Fibroblast of skin of abdomen (primary cell): ENCODE measurements at regions not wholly inside any gene's neighbourhood (a gene's known extent, or its start where the extent isn't known, plus 50 kb on each side); places are given as distances from the start of the nearest gene placed in this dataset.
"Not testable (repeated sequence)": the region's sequence is repeated elsewhere in the genome, so short reads cannot be mapped to it uniquely, and the experiment has no call there.

ENCODE experiments used
- DNase-seq: peaks from one replicate; pipeline ENCODE4 v3.0.0-alpha.2; 2013

DNA sequence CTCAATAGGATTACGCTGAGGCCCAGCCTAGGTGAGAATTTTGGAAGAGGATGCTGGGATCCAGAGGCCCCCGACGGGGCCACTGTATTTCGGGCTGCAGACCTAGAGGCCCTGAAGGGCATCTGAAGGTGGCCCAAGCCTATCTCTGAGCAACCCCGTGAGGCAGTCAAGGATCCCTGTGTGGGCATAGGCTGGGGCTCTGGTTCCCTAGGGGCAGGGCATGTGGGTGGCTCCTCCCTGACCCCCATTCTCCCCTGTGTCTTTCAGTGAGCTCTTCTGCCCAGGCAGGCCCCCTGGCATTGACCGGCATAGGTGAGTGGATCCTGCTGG is 216.0 kb downstream of the SNRPN start:
- DNase-seq = no peak

DNA sequence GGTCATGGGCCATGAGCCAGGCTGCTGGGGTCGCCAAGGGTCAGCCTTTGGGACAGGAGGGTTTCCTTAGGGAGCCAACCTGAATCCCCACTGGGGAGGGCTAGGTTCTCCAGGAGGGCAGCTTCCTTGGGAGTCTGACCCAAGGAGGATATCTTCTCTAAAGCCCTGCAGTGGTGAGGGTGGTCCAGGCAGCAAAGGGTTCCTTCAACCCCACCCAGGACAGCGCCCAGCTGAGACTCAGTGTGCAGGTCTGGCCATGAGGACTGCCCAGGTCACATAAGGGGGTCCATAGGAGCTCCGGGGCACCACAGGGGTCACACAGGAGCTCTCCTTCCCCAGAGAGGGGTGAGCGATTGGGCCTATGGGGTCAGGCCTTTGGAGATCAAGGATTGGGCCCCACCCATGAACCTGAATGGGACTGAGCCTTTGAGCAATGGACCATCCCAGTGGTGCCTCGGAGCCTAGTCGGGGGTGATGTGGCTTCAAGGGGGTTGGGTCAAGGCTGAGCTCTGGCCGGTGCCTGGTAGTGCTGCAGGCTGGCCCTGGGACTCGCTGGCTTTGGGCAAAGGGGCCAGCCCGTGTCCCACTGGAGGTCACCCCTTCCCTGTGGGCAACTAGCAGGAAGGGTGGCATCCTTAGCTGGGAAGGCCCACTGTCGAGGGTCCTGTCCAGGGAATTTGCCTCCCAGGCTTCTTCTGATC is 216.5 kb downstream of the SNRPN start:
- no peak for DNase-seq

DNA sequence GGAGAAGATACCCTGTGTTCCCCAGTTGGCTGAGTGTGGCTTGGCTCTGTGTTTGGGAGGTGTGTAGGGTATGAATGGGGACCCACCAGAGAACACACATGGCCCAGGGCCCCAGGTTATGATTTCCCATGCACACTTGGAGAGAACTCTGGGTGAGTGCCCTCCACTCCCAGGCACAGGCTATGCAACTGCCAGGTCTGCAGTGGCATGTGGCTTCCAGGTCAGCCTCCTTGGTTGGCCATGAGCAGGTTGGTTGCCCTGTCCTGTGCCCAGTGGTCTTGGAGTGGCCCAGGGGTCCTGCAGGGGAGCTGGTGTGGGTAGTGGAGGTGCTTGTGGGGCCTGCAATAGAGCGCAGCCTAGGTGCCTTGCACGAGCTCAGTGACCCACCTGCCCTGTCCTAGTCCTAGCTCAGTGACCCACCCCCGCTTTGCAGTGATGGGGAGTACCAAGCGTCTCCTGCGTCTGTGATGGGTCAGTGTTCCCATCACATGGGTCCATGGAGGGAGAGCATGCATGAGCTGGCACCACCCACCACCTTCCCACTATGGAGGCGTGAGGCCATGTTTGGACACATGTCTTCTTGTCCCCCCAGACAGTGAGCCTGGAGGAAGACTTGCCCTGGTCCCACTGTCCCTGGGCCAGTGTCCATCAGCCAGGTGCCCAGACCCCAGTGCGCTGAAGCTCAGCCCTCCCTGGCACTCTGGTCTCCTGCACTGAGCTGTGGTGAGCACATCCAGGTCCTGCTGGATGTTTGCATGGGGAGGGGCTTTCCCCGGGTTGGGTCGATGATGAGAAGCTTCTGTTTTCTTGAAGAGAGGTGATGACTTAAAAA is 217.3 kb downstream of the SNRPN start:
- no peak for DNase-seq

DNA sequence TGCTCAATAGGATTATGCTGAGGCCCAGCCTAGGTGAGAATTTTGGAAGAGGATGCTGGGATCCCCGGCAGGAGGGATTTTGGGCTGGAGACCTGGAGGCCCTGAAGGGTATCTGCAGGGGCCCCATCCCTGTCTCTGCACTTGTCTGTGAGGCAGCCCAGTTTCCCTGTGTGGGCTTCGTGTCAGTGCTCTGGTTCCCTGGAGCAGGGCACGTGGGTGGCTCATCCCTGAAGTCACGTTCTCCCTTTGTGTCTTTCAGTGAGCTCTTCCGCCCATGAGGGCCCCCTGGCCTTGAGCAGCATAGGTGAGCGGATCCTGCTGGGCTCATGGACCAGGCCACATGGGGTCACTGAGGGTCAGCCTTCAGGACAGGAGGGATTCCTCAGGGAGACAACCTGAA is 217.9 kb downstream of the SNRPN start:
- no peak for DNase-seq

DNA sequence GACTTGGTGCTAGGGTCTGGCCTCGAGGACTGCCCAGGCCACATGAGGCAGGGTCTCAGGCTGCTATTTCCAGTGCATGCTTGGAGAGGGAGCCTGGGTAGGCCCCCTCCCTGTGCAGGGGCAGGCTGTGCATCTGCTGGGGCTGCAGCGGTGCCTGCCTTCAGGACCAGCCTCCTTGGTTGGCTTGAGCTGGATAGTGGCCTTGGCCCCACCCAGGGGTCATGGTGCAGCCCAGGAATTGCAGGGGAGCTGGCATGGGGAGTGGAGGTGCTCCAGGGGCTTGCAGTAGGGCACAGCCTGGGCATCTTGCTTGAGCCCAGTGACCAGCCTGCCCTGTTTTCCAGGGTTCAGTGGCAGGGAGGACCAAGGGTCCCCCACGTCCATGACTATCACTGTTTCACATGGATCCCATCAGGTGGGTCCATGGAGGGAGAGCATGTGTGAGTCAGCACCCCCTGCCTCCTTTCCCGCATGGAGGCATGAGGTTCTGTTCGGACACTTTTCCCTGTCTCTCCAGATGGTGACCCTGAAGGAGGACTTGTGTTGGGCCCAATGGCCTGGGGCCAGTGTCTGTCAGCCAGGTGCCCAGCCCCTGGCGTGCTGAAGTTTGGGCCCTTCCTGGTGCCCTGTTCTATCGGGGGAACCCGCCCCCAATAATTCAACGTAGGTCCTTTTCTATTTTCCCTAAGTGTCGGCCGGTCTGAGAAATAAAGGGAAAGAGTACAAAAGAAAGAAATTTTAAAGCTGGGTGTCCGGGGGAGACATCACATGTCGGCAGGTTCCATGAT is 218.6 kb downstream of the SNRPN start:
- DNase-seq = no peak

DNA sequence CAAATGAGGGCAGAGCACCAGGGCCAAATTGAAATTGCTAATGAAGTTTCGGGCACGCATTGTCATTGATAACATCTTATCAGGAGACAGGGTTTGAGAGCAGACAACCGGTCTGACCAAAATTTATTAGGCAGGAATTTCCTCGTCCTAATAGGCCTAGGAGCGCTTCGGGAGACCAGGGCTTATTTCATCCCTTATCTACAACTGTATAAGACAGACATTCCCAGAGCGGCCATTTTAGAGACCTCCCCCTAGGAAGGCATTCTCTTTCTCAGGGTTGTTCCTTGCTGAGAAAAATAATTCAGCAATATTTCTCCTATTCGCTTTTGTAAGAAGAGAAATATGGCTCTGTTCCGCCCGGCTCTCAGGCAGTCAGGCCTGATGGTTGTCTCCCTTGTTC is 219.4 kb downstream of the SNRPN start:
- not testable (repeated sequence) for DNase-seq

DNA sequence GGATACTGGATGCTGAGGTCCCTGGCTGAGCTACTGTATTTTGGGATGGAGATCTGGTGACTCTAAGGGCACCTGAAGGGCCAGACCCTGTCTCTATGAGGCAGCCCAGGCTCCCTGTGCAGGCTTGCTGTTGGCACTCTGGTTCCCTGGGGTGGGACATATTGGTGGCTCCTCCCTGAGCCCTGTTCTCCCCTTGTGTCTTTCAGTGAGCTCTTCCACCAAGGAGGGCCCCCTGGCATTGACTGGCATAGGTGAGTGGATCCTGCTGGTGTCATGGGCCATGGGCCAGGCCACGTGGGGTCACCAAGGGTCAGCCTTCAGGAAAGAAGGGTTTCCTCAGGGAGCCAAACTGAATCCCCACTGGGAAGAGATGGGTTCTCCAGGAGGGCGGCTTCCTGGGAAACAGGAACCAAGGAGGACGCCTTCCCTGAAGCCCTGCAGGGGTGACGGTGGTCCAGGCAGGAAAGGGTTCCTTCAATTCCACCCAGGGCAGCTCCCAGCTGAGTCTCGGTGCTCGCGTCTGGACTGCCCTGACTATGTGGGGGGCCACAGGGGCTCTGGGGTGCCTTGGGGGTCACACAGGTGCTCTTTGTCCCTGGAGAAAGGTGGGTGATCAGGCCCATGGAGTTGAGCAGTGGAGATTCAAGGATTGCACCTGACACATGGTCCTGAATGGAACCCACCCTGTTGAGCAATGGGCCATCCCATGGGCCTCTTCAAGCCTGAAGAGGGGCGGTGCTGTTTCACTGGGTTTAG is 220.4 kb downstream of the SNRPN start:
- no peak for DNase-seq

DNA sequence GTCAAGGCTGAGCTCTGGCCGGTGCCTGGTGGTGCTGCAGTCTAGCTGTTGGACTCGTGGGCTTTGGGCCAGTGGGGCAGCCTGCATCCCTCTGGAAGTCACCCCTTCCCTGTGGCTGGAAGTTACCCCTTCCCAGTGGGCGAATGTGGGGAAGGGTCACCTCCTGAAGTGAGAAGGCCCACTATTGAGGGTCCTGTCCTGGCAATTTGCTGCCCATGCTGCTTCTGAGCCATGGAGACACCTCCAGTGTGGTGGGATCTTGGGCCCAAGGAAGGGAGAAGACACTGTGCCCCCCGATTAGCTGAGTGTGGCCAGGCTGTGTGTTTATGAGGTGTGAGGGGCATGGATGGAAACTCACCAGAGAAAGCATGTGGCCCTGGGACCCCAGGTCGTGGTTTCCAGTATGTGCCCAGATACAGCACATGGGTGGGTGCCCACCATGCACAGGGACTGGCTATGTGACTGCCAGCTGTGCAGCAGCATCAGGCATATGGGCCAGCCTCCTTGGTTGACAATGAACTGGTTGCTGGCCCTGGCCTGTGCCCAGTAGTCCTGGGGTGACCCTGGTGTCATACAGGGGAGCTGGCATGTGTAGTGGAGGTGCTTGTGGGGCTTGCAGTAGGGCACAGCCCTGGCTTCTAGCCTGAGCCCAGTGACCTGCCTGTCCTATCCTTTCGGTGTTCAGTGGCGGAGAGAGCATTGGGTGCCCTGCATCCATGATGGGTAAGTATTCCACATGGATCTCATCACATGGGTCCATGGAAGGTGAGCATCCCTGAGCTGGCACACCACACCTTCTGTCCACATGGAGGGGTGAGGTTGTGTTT is 221.2 kb downstream of the SNRPN start:
- no peak for DNase-seq

DNA sequence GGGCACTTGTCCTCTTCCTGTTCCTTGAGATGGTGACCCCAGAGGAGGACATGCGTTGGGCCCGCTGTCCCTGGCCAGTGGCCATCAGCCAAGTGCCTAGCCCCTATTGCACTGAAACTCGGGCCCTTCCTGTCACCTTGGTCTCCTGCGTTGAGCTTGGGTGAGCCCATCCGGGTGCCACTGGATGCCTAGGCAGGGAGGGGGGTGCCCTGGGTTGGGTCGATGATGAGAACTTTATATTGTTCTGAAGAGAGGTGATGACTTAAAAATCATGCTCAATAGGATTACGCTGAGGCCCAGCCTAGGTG is 221.8 kb downstream of the SNRPN start:
- DNase-seq = no peak

DNA sequence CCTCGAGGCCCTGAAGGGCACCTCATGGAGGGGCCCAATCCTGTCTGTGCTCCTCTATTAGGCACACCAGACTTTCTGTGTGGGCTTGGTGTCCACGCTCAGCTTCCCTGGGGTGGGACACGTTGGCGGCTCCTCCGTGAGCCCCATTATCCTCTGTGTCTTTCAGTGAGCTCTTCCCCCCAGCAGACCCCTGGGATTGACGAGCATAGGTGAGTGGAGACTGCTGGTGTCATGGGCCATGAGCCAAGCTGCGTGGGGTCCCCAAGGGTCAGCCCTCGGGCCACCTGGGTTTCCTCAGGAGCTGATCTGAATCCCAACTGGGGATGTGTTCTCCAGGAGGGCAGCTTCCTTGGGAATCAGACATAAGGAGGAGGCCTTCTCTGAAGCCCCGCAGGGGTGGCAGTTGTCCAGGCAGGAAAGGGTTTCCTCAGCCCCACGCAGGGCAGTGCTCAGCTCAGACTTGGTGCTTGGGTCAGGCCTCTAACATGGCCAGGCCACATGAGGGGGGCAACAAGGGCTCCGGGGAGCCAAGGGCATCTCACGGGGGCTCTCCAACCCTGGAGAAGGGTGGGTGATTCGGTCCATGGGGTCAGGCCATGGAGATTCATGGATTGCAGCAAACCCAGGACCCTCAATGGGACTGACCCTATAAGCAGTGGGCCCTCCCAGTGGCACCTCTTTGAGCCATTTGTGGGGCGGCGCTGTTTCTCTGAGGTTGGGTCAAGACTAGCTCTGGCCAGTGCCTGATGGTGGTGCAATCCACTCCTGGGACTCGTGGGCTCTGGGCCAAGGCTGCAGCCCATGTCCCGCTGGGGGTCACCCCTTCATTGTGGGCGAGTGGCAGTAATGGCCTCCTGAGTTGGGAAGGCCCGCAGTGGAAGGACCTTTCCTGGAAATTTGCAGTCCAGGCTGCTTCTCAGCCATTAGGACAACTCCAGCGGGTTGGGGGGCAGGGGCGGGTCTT is 222.5 kb downstream of the SNRPN start:
- DNase-seq = no peak

DNA sequence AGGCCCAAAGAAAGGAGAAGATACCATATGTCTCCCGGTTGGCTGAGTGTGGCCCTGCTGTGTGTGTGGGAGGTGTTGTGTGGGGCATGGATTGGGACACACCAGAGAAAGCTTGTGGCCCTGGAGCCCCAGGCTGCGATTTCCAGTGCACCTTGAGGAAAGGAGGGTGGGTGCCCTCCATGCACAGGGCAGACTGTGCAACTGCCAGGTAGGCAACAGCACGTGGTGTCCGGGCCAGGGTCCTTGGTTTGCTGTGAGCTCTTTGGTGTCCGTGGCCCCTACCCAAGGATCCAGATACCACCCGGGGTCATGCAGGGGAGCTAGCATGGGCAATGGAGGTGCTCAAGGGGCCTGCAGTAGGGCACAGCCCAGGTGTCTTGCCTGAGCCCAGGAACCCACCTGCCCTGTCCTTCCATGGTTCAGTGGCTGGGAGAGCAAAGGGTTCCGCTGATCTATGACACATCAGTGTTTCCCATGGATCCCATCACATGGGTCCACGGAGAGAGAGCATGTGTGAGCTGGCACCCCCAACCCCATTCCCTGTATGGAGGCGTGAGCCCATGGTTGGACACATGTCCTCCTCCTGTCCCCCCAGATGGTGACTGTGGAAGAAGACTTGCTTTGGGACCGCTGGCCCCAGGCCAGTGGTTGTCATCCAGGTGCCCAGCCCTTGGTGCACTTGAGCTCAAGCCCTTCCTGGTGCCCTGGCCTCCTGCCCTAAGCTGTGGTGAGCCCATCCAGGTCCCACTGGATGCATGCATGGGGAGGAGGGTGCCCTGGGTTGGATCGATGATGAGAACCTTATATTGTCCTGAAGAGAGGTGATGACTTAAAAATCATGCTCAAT is 223.4 kb downstream of the SNRPN start:
- DNase-seq = no peak

DNA sequence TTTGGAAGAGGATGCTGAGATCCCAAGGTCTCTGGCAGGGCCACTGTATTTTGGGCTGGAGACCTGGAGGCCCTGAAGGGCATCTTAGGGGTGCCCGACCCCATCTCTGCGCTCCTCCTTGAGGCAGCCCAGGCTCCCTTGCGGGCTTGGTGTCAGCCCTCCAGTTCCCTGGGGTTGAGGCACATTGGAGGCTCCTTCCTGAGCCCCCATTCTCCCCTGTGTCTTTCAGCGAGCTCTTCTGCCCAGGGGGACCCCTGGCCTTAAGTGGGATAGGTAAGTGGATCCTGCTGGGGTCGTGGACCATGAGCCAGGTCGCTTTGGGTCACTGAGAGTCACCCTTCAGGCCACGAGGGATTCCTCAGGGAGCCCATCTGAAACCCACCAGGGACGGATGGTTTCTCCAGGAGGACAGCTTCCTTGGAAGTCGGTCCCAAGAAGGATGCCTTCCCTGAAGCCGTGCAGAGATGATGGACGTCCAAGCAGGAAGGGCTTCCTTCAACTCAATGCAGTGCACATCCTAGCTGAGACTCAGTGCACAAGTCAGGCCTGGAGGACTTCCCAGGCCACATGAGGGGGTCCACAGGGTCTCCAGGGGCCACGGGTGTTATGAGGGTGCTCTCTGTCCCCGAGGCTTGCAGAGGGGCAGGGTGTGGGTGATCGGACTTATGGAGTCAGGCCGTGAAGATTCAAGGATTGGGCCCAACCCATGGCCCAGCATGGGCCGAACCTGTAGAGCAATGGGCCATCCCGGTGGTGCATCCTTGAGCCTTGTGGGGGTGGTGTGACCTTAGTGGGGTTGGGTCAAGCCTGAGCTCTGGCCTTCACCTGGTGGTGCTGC is 224.3 kb downstream of the SNRPN start:
- no peak for DNase-seq

DNA sequence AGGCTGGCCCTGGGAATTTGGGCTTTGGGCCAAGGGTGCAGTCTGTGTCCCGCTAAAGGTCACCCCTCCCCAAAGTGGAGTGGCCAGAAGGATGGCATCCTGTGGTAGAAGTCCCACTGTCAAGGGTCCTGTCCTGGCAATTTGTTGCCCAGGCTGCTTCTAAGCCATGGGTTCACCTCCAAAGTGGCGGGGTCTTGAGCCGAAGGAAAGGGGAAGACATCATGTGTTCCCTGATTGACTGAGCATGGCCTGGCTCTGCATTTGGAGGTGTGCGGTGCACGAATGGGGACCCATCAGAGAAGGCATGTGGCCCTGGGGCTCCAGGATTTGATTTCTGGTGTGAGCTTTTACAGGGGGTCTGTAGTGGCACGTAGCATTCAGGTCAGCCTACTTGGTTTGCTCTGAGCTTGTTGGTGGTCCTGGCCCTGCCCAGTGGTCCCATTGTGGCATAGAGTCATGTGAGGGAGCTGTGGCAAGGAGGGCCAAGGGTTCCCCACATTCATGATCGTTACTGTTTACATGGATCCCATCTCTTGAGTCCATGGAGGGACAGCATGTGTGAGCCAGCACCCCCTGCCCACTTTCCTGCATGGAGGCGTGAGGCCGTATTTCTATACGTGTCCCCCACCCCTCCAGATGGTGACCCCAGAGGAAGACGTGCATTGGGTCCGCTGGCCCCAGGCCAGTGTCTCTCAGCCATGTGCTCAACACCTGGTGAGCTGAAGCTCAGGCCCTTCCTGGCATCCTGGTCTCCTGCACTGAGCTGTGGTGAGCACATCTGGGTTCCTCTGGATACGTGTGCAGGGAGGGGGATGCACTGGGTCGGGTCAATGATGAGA is 225.1 kb downstream of the SNRPN start:
- no peak for DNase-seq

DNA sequence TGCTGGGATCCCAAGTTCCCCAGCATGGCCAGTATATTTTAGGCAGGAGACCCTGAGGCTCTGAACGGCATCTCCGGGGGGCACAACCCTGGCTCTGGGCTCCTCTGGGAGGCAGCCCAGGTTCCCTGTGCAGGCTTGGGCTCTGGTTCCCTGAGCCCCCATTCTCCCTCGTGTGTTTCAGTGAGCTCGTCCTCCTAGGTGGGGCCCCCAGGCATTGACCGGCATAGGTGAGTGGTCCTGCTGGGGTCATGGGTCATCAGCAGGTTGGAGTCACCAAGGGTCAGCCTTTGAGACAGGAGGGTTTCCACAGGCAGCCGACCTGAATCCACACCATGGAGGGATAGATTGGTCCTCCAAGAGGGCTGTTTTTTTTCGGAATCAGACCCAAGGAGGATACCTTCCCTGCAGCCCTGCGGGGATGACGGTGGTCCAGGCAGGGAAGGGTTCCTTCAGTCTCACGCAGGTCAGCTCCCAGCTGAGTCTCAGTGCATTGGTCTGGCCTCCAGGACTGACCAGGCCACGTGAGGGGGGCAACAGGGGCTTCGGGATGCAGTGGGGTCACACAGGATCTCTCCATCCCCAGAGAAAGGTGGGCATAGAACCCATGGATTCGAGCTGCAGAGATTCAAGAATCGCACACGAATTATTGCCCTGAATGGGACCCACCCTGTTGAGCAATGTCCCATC is 226.0 kb downstream of the SNRPN start:
- no peak for DNase-seq

DNA sequence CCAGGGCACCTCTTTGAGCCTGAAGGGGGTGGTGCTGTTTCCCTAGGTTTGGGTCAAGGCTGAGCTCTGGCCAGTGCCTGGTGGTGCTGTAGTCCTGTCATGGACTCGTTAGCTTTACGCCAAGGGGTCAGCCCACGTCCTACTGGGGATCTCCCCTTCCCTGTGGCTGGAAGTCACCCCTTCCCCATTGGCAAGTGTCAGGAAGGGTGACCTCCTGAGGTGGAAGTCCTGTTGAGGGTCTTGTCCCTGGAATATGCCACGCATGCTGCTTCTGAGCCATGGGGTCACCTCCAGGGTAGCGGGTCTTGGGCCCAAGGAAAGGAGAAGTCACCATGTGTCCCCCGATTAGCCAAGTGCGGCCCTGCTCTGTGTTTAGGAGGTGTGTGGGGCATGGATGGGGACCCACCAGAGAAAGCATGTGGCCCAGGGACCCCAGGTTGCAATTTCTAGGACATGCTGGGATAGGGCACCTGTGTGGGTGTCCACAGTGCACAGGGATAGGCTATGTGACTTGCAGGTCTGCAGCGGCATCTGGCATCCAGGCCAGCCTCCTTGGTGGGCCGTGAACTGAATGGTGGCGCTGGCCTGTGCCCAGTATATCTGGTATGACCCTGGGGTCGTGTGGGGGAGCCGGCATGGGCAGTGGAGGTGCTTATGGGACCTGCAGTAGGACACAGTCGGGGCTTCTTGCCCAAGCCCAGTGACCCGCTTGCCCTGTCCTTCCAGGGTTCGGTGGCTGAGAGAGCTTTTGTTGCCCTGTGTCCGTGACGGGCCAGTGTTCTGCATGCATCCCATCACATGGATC is 226.7 kb downstream of the SNRPN start:
- no peak for DNase-seq

DNA sequence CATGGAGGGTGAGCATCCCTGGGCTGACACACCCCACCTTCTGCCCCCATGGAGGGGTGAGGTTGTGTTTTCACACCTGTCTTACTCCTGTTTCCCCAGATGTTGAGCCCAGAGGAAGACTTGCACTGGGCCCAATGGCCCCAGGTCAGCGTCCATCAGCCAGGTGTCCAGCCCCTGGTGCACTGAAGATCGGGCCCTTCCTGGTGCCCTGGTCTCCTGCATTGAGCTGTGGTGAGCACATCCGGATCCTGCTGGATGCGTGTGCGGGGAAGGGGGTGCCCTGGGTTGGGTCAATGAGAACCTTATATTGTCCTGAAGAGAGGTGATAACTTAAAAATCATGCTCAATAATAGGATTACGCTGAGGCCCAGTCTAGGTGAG is 227.3 kb downstream of the SNRPN start:
- DNase-seq = no peak
